Lower lobe of right lung (tissue), 2 donors: ENCODE measurements at regions not wholly inside any gene's neighbourhood (a gene's known extent, or its start where the extent isn't known, plus 50 kb on each side); places are given as distances from the start of the nearest gene placed in this dataset.

ENCODE experiments used
- ATAC-seq, 2 donors: fragments of 200-7000 bp; cut with Tn5 transposase; one replicate each; pipeline ENCODE4 v1.9.1; 2020 to 2022; ENCODE audit warnings: mild to moderate bottlenecking in 2 of 2, moderate library complexity in 2 of 2
- DNase-seq: peaks from one replicate; pipeline ENCODE4 v3.0.0-alpha.2; 2020
- H3K27ac ChIP-seq: fragments of 200-600 bp; one replicate; pipeline ENCODE4 v1.8.0; 2022
- H3K27me3 ChIP-seq: fragments of 200-600 bp; one replicate; pipeline ENCODE4 v1.8.0; 2022; ENCODE audit warnings: low read depth
- H3K36me3 ChIP-seq: fragments of 200-600 bp; one replicate; pipeline ENCODE4 v1.8.0; 2022; ENCODE audit warnings: mild to moderate bottlenecking
- H3K4me1 ChIP-seq: fragments of 200-600 bp; one replicate; pipeline ENCODE4 v1.8.0; 2022
- H3K4me3 ChIP-seq: fragments of 200-600 bp; one replicate; pipeline ENCODE4 v1.8.0; 2022; ENCODE audit warnings: mild to moderate bottlenecking
- H3K9me3 ChIP-seq: fragments of 200-600 bp; one replicate; pipeline ENCODE4 v1.8.0; 2022
- CTCF ChIP-seq: fragments of 200-600 bp; IDR thresholded peaks from one replicate; pipeline ENCODE4 v1.8.0; 2022; ENCODE audit warnings: antibody characterized with exemption, mild to moderate bottlenecking
- intact Hi-C: fragments of 100-400 bp; cut with DNase I; formaldehyde crosslinking; loops from one replicate; pipeline ENCODE4 v1.11.0; 2022
- donor health status: DM: no; HTN: yes; CAD: no; lungs with severe emphysema.

GRCh38 chr4:79502081-79502480 is 94.1 kb upstream of the GK2 start:
- no peaks in the 10 kb centered on the region for H3K4me1 ChIP-seq
- H3K27ac ChIP-seq, result no peak overlapping the region
- no peak overlapping the region for H3K4me3 ChIP-seq
- ATAC-seq (no peak), DNase-seq (no peak)
- intact Hi-C loops, result no loop called here
- no peaks in the 10 kb centered on the region for H3K9me3 ChIP-seq
- no peaks in the 10 kb centered on the region for H3K36me3 ChIP-seq
- H3K27me3 ChIP-seq, result no peaks in the 10 kb centered on the region
- TF ChIP-seq CTCF, result no peak

- Histone ChIP-seq H3K36me3 (no peaks in the 10 kb centered on the region), H3K9me3 (no peaks in the 10 kb centered on the region), H3K27ac (no peak overlapping the region), H3K4me1 (no peaks in the 10 kb centered on the region), H3K4me3 (no peak overlapping the region), H3K27me3 (no peaks in the 10 kb centered on the region)
- no peak for DNase-seq
- intact Hi-C loops, result no loop called here
- ATAC-seq, result peak; percentile 61 to 74
- no peak for TF ChIP-seq CTCF
Observed at GRCh38 chr4:79498282-79498681, 90.3 kb upstream of the GK2 start.

- intact Hi-C loops, result no loop called here
- no peak overlapping the region for H3K27ac ChIP-seq
- no peak for DNase-seq
- no peaks in the 10 kb centered on the region for H3K9me3 ChIP-seq
- no peak for ATAC-seq
- no peaks in the 10 kb centered on the region for H3K4me1 ChIP-seq
- H3K4me3 ChIP-seq, result no peak overlapping the region
- H3K27me3 ChIP-seq, result no peaks in the 10 kb centered on the region
- no peak for TF ChIP-seq CTCF
- no peaks in the 10 kb centered on the region for H3K36me3 ChIP-seq
Observed at GRCh38 chr4:79497001-79497400, 89.0 kb upstream of the GK2 start.

- Histone ChIP-seq H3K4me3 (no peak overlapping the region), H3K27me3 (no peaks in the 10 kb centered on the region), H3K4me1 (no peaks in the 10 kb centered on the region), H3K27ac (no peak overlapping the region), H3K9me3 (no peaks in the 10 kb centered on the region), H3K36me3 (no peaks in the 10 kb centered on the region)
- TF ChIP-seq CTCF, result no peak
- intact Hi-C loops, result no loop called here
- no peak for DNase-seq
- no peak for ATAC-seq
Observed at GRCh38 chr4:79495447-79495846, 87.4 kb upstream of the GK2 start.

- H3K9me3 ChIP-seq, result no peaks in the 10 kb centered on the region
- H3K27ac ChIP-seq, result no peak overlapping the region
- H3K4me3 ChIP-seq, result no peak overlapping the region
- H3K4me1 ChIP-seq, result no peaks in the 10 kb centered on the region
- intact Hi-C loops, result no loop called here
- no peak for DNase-seq
- TF ChIP-seq CTCF, result no peak
- no peaks in the 10 kb centered on the region for H3K27me3 ChIP-seq
- H3K36me3 ChIP-seq, result no peaks in the 10 kb centered on the region
- ATAC-seq, result no peak
Observed at GRCh38 chr4:79492148-79492547, 84.1 kb upstream of the GK2 start.

GRCh38 chr4:79489506-79489905 is 81.5 kb upstream of the GK2 start:
- no peak for TF ChIP-seq CTCF
- H3K4me3 ChIP-seq, result no peak overlapping the region
- no peaks in the 10 kb centered on the region for H3K9me3 ChIP-seq
- H3K4me1 ChIP-seq, result no peaks in the 10 kb centered on the region
- no peaks in the 10 kb centered on the region for H3K36me3 ChIP-seq
- no peak for DNase-seq
- intact Hi-C loops, result no loop called here
- no peak for ATAC-seq
- no peak overlapping the region for H3K27ac ChIP-seq
- H3K27me3 ChIP-seq, result no peaks in the 10 kb centered on the region
